DOHH2 (cell line): ENCODE measurements at regions not wholly inside any gene's neighbourhood (a gene's known extent, or its start where the extent isn't known, plus 50 kb on each side); places are given as distances from the start of the nearest gene placed in this dataset.

Experiments
- H3F3A ChIP-seq: fragments of 200-600 bp; sonication (generic), shearing (Covaris generic); 2 replicates; pipeline ENCODE4 v1.6.0; 2016; ENCODE audit warnings: antibody characterized with exemption, mild to moderate bottlenecking; ENCODE audit not compliant: control insufficient read depth, insufficient read depth
- H3K27ac ChIP-seq: fragments of 200-600 bp; sonication (generic); 2 replicates; pipeline ENCODE4 v1.5.1; 2014; ENCODE audit warnings: low read depth, mild to moderate bottlenecking, low read length, moderate library complexity
- H3K27me3 ChIP-seq: fragments of 200-600 bp; sonication (generic); 2 replicates; pipeline ENCODE4 v1.6.1; 2014; ENCODE audit warnings: mild to moderate bottlenecking, low read length, mixed read lengths; ENCODE audit not compliant: control insufficient read depth
- H3K36me3 ChIP-seq: fragments of 200-600 bp; sonication (generic); 2 replicates; pipeline ENCODE4 v1.6.1; 2014; ENCODE audit warnings: mild to moderate bottlenecking, low read length, moderate library complexity, mixed read lengths; ENCODE audit not compliant: control insufficient read depth
- H3K4me1 ChIP-seq: fragments of 200-600 bp; sonication (generic); 2 replicates; pipeline ENCODE4 v1.6.1; 2014; ENCODE audit warnings: mild to moderate bottlenecking, low read length, mixed read lengths; ENCODE audit not compliant: control insufficient read depth
- H3K4me2 ChIP-seq: fragments of 200-600 bp; sonication (generic); 2 replicates; pipeline ENCODE4 v1.6.0; 2014; ENCODE audit warnings: mild to moderate bottlenecking, low read length, moderate library complexity
- H3K4me3 ChIP-seq: fragments of 200-600 bp; sonication (generic); 2 replicates; pipeline ENCODE4 v1.5.1; 2014; ENCODE audit warnings: mild to moderate bottlenecking, low read length, mixed read lengths
- H3K79me2 ChIP-seq: fragments of 200-600 bp; sonication (generic); 2 replicates; pipeline ENCODE4 v1.6.1; 2014; ENCODE audit warnings: mild to moderate bottlenecking, low read length, mixed read lengths; ENCODE audit not compliant: control insufficient read depth
- H3K9me2 ChIP-seq: fragments of 200-600 bp; sonication (generic); replicated peaks from 2 replicates; pipeline ENCODE4 v1.6.1; 2014; ENCODE audit warnings: mild to moderate bottlenecking, low read length, mixed read lengths; ENCODE audit not compliant: control insufficient read depth
- H3K9me3 ChIP-seq: fragments of 200-600 bp; sonication (generic); 2 replicates; pipeline ENCODE4 v1.6.1; 2014; ENCODE audit warnings: antibody characterized with exemption, low read length, mixed read lengths; ENCODE audit not compliant: control insufficient read depth, insufficient read depth
- H4K20me1 ChIP-seq: fragments of 200-600 bp; sonication (generic); 2 replicates; pipeline ENCODE4 v1.6.0; 2014; ENCODE audit warnings: low read depth, mild to moderate bottlenecking, antibody characterized with exemption, low read length, moderate library complexity; ENCODE audit not compliant: control insufficient read depth, insufficient read depth
- CTCF ChIP-seq: fragments of 200-600 bp; sonication (generic); IDR thresholded peaks from one replicate; pipeline ENCODE4 v1.5.1; 2014; ENCODE audit warnings: antibody characterized with exemption, mild to moderate bottlenecking, low read depth, low read length; ENCODE audit not compliant: poor library complexity, severe bottlenecking
- EZH2phosphoT487 ChIP-seq: fragments of 200-600 bp; sonication (generic); IDR thresholded peaks from 2 replicates; pipeline ENCODE4 v1.6.1; 2017; ENCODE audit warnings: borderline replicate concordance, mild to moderate bottlenecking, antibody characterized with exemption, low read length, moderate library complexity, mixed read lengths

GRCh38 chr6:67563671-67564070 is 1071.4 kb upstream of the ADGRB3 start:
- no peaks in the 10 kb centered on the region for H3K4me1 ChIP-seq
- H3K27me3 ChIP-seq: no peaks in the 10 kb centered on the region
- H4K20me1 ChIP-seq: no peaks in the 10 kb centered on the region
- TF ChIP-seq EZH2phosphoT487 (no peak), CTCF (no peak)
- H3K36me3 ChIP-seq: no peaks in the 10 kb centered on the region
- no peaks in the 10 kb centered on the region for H3K79me2 ChIP-seq
- H3K4me3 ChIP-seq: no peak overlapping the region
- no peaks in the 10 kb centered on the region; the same call in 1 of the 2 replicates for H3K9me3 ChIP-seq
- no peaks in the 10 kb centered on the region for H3K9me2 ChIP-seq
- no peak overlapping the region for H3K4me2 ChIP-seq
- H3K27ac ChIP-seq: no peak overlapping the region
- H3F3A ChIP-seq: no peaks in the 10 kb centered on the region

GRCh38 chr6:67560068-67560467 is 1075.0 kb upstream of the ADGRB3 start:
- no peaks in the 10 kb centered on the region for H3K27me3 ChIP-seq

GRCh38 chr6:67558985-67559384 is 1076.1 kb upstream of the ADGRB3 start:
- H3K27me3 ChIP-seq: no peaks in the 10 kb centered on the region
- no peaks in the 10 kb centered on the region for H3K9me2 ChIP-seq
- no peaks in the 10 kb centered on the region for H4K20me1 ChIP-seq
- H3F3A ChIP-seq: no peaks in the 10 kb centered on the region
- H3K9me3 ChIP-seq: no peaks in the 10 kb centered on the region; the same call in 1 of the 2 replicates
- no peaks in the 10 kb centered on the region for H3K4me1 ChIP-seq
- no peak overlapping the region for H3K4me3 ChIP-seq
- no peak overlapping the region for H3K4me2 ChIP-seq
- no peaks in the 10 kb centered on the region for H3K79me2 ChIP-seq
- H3K27ac ChIP-seq: no peak overlapping the region
- TF ChIP-seq EZH2phosphoT487: no peak
- TF ChIP-seq CTCF: no peak
- no peaks in the 10 kb centered on the region for H3K36me3 ChIP-seq

More at GRCh38 chr6:67560068-67560467, 1075.0 kb upstream of the ADGRB3 start:
- H3K9me3 ChIP-seq: no peaks in the 10 kb centered on the region; the same call in 1 of the 2 replicates
- H4K20me1 ChIP-seq: no peaks in the 10 kb centered on the region
- H3K4me2 ChIP-seq: no peak overlapping the region
- H3K36me3 ChIP-seq: no peaks in the 10 kb centered on the region
- no peaks in the 10 kb centered on the region for H3K79me2 ChIP-seq
- no peak overlapping the region for H3K4me3 ChIP-seq
- no peak overlapping the region for H3K27ac ChIP-seq
- no peak for TF ChIP-seq CTCF
- TF ChIP-seq EZH2phosphoT487: no peak
- H3K4me1 ChIP-seq: no peaks in the 10 kb centered on the region
- no peaks in the 10 kb centered on the region for H3F3A ChIP-seq
- H3K9me2 ChIP-seq: no peaks in the 10 kb centered on the region
